ENCODE measurements at regions not wholly inside any gene's neighbourhood (a gene's known extent, or its start where the extent isn't known, plus 50 kb on each side); places are given as distances from the start of the nearest gene placed in this dataset.

- Histone ChIP-seq H2AFZ (ENCODE audit: low read depth, low read length) (no peak overlapping the region), H3K4me2 (ENCODE audit: low read length) (no peak overlapping the region), H3K27me3 (ENCODE audit: insufficient read depth, low read depth, low read length) (no peaks in the 10 kb centered on the region), H3K79me2 (replicated peaks; ENCODE audit: insufficient read depth, low read length) (no peaks in the 10 kb centered on the region), H3F3A (ENCODE audit: insufficient read depth, low read length, poor library complexity, severe bottlenecking) (no peaks in the 10 kb centered on the region), H3K27ac (ENCODE audit: low read length) (no peak overlapping the region), H3K9me3 (ENCODE audit: low read length) (no peaks in the 10 kb centered on the region), H3K36me3 (ENCODE audit: insufficient read depth, low read length) (no peaks in the 10 kb centered on the region), H3K4me3 (ENCODE audit: low read length) (no peak overlapping the region), H4K20me1 (ENCODE audit: insufficient read depth) (no peaks in the 10 kb centered on the region), H3K9me2 (ENCODE audit: insufficient read depth, low read length) (no peaks in the 10 kb centered on the region), H3K9ac (ENCODE audit: low read length) (no peak overlapping the region)
- TF ChIP-seq REST (IDR thresholded peaks at IDR 0.05; ENCODE audit: borderline replicate concordance): no peak
- TF ChIP-seq RAD21 (conservative IDR thresholded peaks at IDR 0.05): no peak
- TF ChIP-seq TAF1 (IDR thresholded peaks at IDR 0.05; ENCODE audit: low read depth): no peak
- no peak for TF ChIP-seq EP300 (conservative IDR thresholded peaks at IDR 0.05; ENCODE audit: poor library complexity, severe bottlenecking)
- TF ChIP-seq MXI1 (conservative IDR thresholded peaks at IDR 0.05; ENCODE audit: poor library complexity, severe bottlenecking): no peak
- no peak for TF ChIP-seq EZH2 (IDR thresholded peaks at IDR 0.05; ENCODE audit: borderline replicate concordance, insufficient read depth, low read length, poor library complexity, severe bottlenecking)
- TF ChIP-seq SMC3 (conservative IDR thresholded peaks at IDR 0.05; ENCODE audit: poor library complexity): no peak
- no peak for TF ChIP-seq CTCF (IDR thresholded peaks at IDR 0.05; ENCODE audit: poor library complexity, severe bottlenecking)
- no peak for TF ChIP-seq POLR2AphosphoS5 (IDR thresholded peaks at IDR 0.05)
Observed at GRCh38 chr6:133705731-133706130, 183.2 kb upstream of the TCF21 start.

GRCh38 chr6:133707456-133707855 is 181.5 kb upstream of the TCF21 start:
- no peaks in the 10 kb centered on the region for H4K20me1 ChIP-seq (ENCODE audit: insufficient read depth)
- H3K9ac ChIP-seq (ENCODE audit: low read length): no peak overlapping the region
- TF ChIP-seq CTCF (IDR thresholded peaks at IDR 0.05; ENCODE audit: poor library complexity, severe bottlenecking) (no peak), MXI1 (conservative IDR thresholded peaks at IDR 0.05; ENCODE audit: poor library complexity, severe bottlenecking) (no peak), RAD21 (conservative IDR thresholded peaks at IDR 0.05) (no peak), EZH2 (IDR thresholded peaks at IDR 0.05; ENCODE audit: borderline replicate concordance, insufficient read depth, low read length, poor library complexity, severe bottlenecking) (no peak), SMC3 (conservative IDR thresholded peaks at IDR 0.05; ENCODE audit: poor library complexity) (no peak)
- no peak overlapping the region for H3K4me3 ChIP-seq (ENCODE audit: low read length)
- no peaks in the 10 kb centered on the region for H3K79me2 ChIP-seq (replicated peaks; ENCODE audit: insufficient read depth, low read length)
- H2AFZ ChIP-seq (ENCODE audit: low read depth, low read length): no peak overlapping the region
- H3K9me3 ChIP-seq (ENCODE audit: low read length): no peaks in the 10 kb centered on the region
- H3F3A ChIP-seq (ENCODE audit: insufficient read depth, low read length, poor library complexity, severe bottlenecking): no peaks in the 10 kb centered on the region
- H3K36me3 ChIP-seq (ENCODE audit: insufficient read depth, low read length): no peaks in the 10 kb centered on the region
- H3K27ac ChIP-seq (ENCODE audit: low read length): no peak overlapping the region
- no peak overlapping the region for H3K4me2 ChIP-seq (ENCODE audit: low read length)
- H3K9me2 ChIP-seq (ENCODE audit: insufficient read depth, low read length): no peaks in the 10 kb centered on the region
- no peaks in the 10 kb centered on the region for H3K27me3 ChIP-seq (ENCODE audit: insufficient read depth, low read depth, low read length)

Data from neural cell (in vitro differentiated cells).